Loucy (cell line): ENCODE measurements at regions not wholly inside any gene's neighbourhood (a gene's known extent, or its start where the extent isn't known, plus 50 kb on each side); places are given as distances from the start of the nearest gene placed in this dataset.

ENCODE experiments used
- CTCF ChIP-seq: fragments of 200-600 bp; sonication (generic); conservative IDR thresholded peaks from 2 replicates; pipeline ENCODE4 v1.5.1; 2014; ENCODE audit warnings: mild to moderate bottlenecking, antibody characterized with exemption, low read length
- EZH2phosphoT487 ChIP-seq: fragments of 200-600 bp; IDR thresholded peaks from 2 replicates; pipeline ENCODE4 v1.6.1; 2018; ENCODE audit warnings: antibody characterized with exemption, mild to moderate bottlenecking, moderate library complexity, borderline replicate concordance

GRCh38 chr12:91818227-91819131, 327.2 kb downstream of the BTG1 start:
- no peak for TF ChIP-seq CTCF
- TF ChIP-seq EZH2phosphoT487, result no peak
